ENCODE measurements at regions not wholly inside any gene's neighbourhood (a gene's known extent, or its start where the extent isn't known, plus 50 kb on each side); places are given as distances from the start of the nearest gene placed in this dataset.

- no peak for TF ChIP-seq CREB1 (IDR thresholded peaks at IDR 0.05; ENCODE audit: low read depth)
- no peak for TF ChIP-seq EP300 (IDR thresholded peaks at IDR 0.05; ENCODE audit: borderline replicate concordance)
- no peak for TF ChIP-seq YY1 (IDR thresholded peaks at IDR 0.05; ENCODE audit: low read depth)
- TF ChIP-seq ZBTB7A (IDR thresholded peaks at IDR 0.05; ENCODE audit: low read depth) = no peak
- no peak for TF ChIP-seq USF1 (IDR thresholded peaks at IDR 0.05)
- no peak for TF ChIP-seq CEBPB (IDR thresholded peaks at IDR 0.05)
- TF ChIP-seq, protein P1, sequence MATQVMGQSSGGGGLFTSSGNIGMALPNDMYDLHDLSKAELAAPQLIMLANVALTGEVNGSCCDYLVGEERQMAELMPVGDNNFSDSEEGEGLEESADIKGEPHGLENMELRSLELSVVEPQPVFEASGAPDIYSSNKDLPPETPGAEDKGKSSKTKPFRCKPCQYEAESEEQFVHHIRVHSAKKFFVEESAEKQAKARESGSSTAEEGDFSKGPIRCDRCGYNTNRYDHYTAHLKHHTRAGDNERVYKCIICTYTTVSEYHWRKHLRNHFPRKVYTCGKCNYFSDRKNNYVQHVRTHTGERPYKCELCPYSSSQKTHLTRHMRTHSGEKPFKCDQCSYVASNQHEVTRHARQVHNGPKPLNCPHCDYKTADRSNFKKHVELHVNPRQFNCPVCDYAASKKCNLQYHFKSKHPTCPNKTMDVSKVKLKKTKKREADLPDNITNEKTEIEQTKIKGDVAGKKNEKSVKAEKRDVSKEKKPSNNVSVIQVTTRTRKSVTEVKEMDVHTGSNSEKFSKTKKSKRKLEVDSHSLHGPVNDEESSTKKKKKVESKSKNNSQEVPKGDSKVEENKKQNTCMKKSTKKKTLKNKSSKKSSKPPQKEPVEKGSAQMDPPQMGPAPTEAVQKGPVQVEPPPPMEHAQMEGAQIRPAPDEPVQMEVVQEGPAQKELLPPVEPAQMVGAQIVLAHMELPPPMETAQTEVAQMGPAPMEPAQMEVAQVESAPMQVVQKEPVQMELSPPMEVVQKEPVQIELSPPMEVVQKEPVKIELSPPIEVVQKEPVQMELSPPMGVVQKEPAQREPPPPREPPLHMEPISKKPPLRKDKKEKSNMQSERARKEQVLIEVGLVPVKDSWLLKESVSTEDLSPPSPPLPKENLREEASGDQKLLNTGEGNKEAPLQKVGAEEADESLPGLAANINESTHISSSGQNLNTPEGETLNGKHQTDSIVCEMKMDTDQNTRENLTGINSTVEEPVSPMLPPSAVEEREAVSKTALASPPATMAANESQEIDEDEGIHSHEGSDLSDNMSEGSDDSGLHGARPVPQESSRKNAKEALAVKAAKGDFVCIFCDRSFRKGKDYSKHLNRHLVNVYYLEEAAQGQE (IDR thresholded peaks at IDR 0.05; ENCODE audit: low read depth) = no peak
- TF ChIP-seq EGR1 (IDR thresholded peaks at IDR 0.05) = no peak
- no peak for TF ChIP-seq TEAD4 (IDR thresholded peaks at IDR 0.05)
- no peak for TF ChIP-seq TAF1 (IDR thresholded peaks at IDR 0.05; ENCODE audit: low read depth)
- no peak for TF ChIP-seq TCF12 (IDR thresholded peaks at IDR 0.05; ENCODE audit: low read depth)
- TF ChIP-seq, protein P2, sequence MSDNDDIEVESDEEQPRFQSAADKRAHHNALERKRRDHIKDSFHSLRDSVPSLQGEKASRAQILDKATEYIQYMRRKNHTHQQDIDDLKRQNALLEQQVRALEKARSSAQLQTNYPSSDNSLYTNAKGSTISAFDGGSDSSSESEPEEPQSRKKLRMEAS (IDR thresholded peaks at IDR 0.05) = no peak
- no peak for TF ChIP-seq RAD21 (IDR thresholded peaks at IDR 0.05; ENCODE audit: low read depth)
- TF ChIP-seq FOXM1 (IDR thresholded peaks at IDR 0.05; ENCODE audit: borderline replicate concordance, low read depth) = no peak
- TF ChIP-seq NFIC (IDR thresholded peaks at IDR 0.05) = no peak
Observed at GRCh38 chr19:27925202-27925601, 1287.7 kb downstream of the UQCRFS1 start.

DNA sequence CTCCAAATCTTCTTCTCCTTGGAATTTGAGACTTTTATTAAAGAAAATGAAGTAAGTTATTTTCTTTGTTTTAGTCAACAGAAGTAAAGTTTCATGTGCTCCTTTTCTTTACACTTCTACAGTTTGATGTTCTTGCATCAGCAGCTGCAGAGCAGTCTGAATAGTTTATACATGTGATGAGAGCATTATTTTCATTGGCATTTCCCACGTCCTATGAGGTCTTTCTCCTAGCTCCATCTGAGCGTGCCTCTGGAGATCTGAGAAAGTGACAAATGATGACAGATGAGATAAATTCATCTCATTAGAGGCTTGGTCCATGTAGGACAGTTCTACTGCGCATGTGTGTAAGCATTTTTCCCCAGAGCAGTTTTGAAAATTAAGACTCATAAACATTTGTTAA, 1290.0 kb downstream of the UQCRFS1 start:
- TF ChIP-seq USF1 (IDR thresholded peaks at IDR 0.05) = no peak
- TF ChIP-seq FOXM1 (IDR thresholded peaks at IDR 0.05; ENCODE audit: borderline replicate concordance, low read depth) = no peak
- no peak for TF ChIP-seq YY1 (IDR thresholded peaks at IDR 0.05; ENCODE audit: low read depth)
- no peak for TF ChIP-seq CEBPB (IDR thresholded peaks at IDR 0.05)
- no peak for TF ChIP-seq EP300 (IDR thresholded peaks at IDR 0.05; ENCODE audit: borderline replicate concordance)
- TF ChIP-seq NFIC (IDR thresholded peaks at IDR 0.05) = no peak
- TF ChIP-seq EGR1 (IDR thresholded peaks at IDR 0.05) = no peak
- TF ChIP-seq, protein P2 (IDR thresholded peaks at IDR 0.05) = no peak

DNA sequence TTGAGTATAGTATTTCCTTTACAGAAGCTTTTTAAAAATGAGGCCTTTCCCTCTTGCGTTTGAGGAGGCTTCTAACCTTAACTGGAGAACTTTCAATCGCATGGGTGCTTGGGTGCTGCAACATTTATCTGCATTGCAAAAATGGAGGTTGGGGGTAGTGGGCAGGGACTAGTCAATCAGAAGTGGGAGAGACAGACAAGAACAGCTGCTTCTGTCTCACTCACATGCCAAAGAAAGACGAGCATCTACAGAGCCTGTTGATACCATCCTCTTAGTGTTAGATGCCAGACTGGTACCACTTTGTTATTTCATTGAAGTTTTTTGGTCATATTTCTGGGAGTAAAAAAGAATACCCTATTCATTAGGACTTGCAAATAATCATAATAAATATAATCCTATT, 1292.2 kb downstream of the UQCRFS1 start:
- TF ChIP-seq TAF1 (IDR thresholded peaks at IDR 0.05; ENCODE audit: low read depth) (no peak), TEAD4 (IDR thresholded peaks at IDR 0.05) (no peak), CREB1 (IDR thresholded peaks at IDR 0.05; ENCODE audit: low read depth) (no peak), CEBPB (IDR thresholded peaks at IDR 0.05) (no peak), ZBTB7A (IDR thresholded peaks at IDR 0.05; ENCODE audit: low read depth) (no peak), RAD21 (IDR thresholded peaks at IDR 0.05; ENCODE audit: low read depth) (no peak), YY1 (IDR thresholded peaks at IDR 0.05; ENCODE audit: low read depth) (no peak)
- TF ChIP-seq, protein P2 (IDR thresholded peaks at IDR 0.05) = no peak

- TF ChIP-seq TCF12 (IDR thresholded peaks at IDR 0.05; ENCODE audit: low read depth) (no peak), TEAD4 (IDR thresholded peaks at IDR 0.05) (no peak), EGR1 (IDR thresholded peaks at IDR 0.05) (no peak), RAD21 (IDR thresholded peaks at IDR 0.05; ENCODE audit: low read depth) (no peak), ZBTB7A (IDR thresholded peaks at IDR 0.05; ENCODE audit: low read depth) (no peak), CREB1 (IDR thresholded peaks at IDR 0.05; ENCODE audit: low read depth) (no peak), YY1 (IDR thresholded peaks at IDR 0.05; ENCODE audit: low read depth) (no peak), FOXM1 (IDR thresholded peaks at IDR 0.05; ENCODE audit: borderline replicate concordance, low read depth) (no peak), CEBPB (IDR thresholded peaks at IDR 0.05) (no peak), NFIC (IDR thresholded peaks at IDR 0.05) (no peak), EP300 (IDR thresholded peaks at IDR 0.05; ENCODE audit: borderline replicate concordance) (no peak), USF1 (IDR thresholded peaks at IDR 0.05) (no peak), TAF1 (IDR thresholded peaks at IDR 0.05; ENCODE audit: low read depth) (no peak)
- TF ChIP-seq, protein P2 (IDR thresholded peaks at IDR 0.05) = no peak
- TF ChIP-seq, protein P1 (IDR thresholded peaks at IDR 0.05; ENCODE audit: low read depth) = no peak
Observed at GRCh38 chr19:27918818-27919217, 1294.1 kb downstream of the UQCRFS1 start.

Measured in Ishikawa (cell line).